ENCODE measurements at regions not wholly inside any gene's neighbourhood (a gene's known extent, or its start where the extent isn't known, plus 50 kb on each side); places are given as distances from the start of the nearest gene placed in this dataset.

GRCh38 chr1:30579580-30579979 is 143.8 kb downstream of the MATN1 start:
- no peak for DNase-seq
- TF ChIP-seq CTCF (IDR thresholded peaks at IDR 0.05; ENCODE audit: low read depth, low read length) = no peak
- H3K27me3 ChIP-seq = no peaks in the 10 kb centered on the region
- no peak overlapping the region for H3K4me3 ChIP-seq (ENCODE audit: low read depth, low read length)
- no peaks in the 10 kb centered on the region for H3K36me3 ChIP-seq
- no peaks in the 10 kb centered on the region for H3K9me3 ChIP-seq
- no peaks in the 10 kb centered on the region for H3K4me1 ChIP-seq

- no peaks in the 10 kb centered on the region for H3K36me3 ChIP-seq
- H3K4me3 ChIP-seq (ENCODE audit: low read depth, low read length) = no peak overlapping the region
- DNase-seq = no peak
- TF ChIP-seq CTCF (IDR thresholded peaks at IDR 0.05; ENCODE audit: low read depth, low read length) = no peak
- H3K9me3 ChIP-seq = no peaks in the 10 kb centered on the region
- H3K4me1 ChIP-seq = no peaks in the 10 kb centered on the region
- no peaks in the 10 kb centered on the region for H3K27me3 ChIP-seq
Measured at GRCh38 chr1:30575066-30575465, 148.3 kb downstream of the MATN1 start.

GRCh38 chr1:30572192-30572591 is 151.2 kb downstream of the MATN1 start:
- Histone ChIP-seq H3K27me3 (no peaks in the 10 kb centered on the region), H3K36me3 (no peaks in the 10 kb centered on the region), H3K9me3 (no peaks in the 10 kb centered on the region), H3K4me3 (ENCODE audit: low read depth, low read length) (no peak overlapping the region), H3K4me1 (no peaks in the 10 kb centered on the region)
- TF ChIP-seq CTCF (IDR thresholded peaks at IDR 0.05; ENCODE audit: low read depth, low read length) = no peak
- DNase-seq = no peak

GRCh38 chr1:30571380-30571779 is 152.0 kb downstream of the MATN1 start:
- no peak for DNase-seq
- Histone ChIP-seq H3K36me3 (no peaks in the 10 kb centered on the region), H3K4me3 (ENCODE audit: low read depth, low read length) (no peak overlapping the region), H3K27me3 (no peaks in the 10 kb centered on the region), H3K9me3 (no peaks in the 10 kb centered on the region), H3K4me1 (no peaks in the 10 kb centered on the region)
- TF ChIP-seq CTCF (IDR thresholded peaks at IDR 0.05; ENCODE audit: low read depth, low read length) = no peak

GRCh38 chr1:30569384-30569783 is 154.0 kb downstream of the MATN1 start:
- Histone ChIP-seq H3K4me3 (ENCODE audit: low read depth, low read length) (no peak overlapping the region), H3K4me1 (no peaks in the 10 kb centered on the region), H3K9me3 (no peaks in the 10 kb centered on the region), H3K27me3 (no peaks in the 10 kb centered on the region), H3K36me3 (no peaks in the 10 kb centered on the region)
- DNase-seq = no peak
- TF ChIP-seq CTCF (IDR thresholded peaks at IDR 0.05; ENCODE audit: low read depth, low read length) = no peak

- TF ChIP-seq CTCF (IDR thresholded peaks at IDR 0.05; ENCODE audit: low read depth, low read length) = no peak
Measured at GRCh38 chr1:30562559-30562958, 160.8 kb downstream of the MATN1 start.

More at GRCh38 chr1:30562559-30562958, 160.8 kb downstream of the MATN1 start:
- H3K36me3 ChIP-seq = no peaks in the 10 kb centered on the region
- no peak overlapping the region for H3K4me3 ChIP-seq (ENCODE audit: low read depth, low read length)
- no peak for DNase-seq
- H3K4me1 ChIP-seq = no peaks in the 10 kb centered on the region
- H3K27me3 ChIP-seq = no peaks in the 10 kb centered on the region
- H3K9me3 ChIP-seq = no peaks in the 10 kb centered on the region
